ENCODE measurements at regions not wholly inside any gene's neighbourhood (a gene's known extent, or its start where the extent isn't known, plus 50 kb on each side); places are given as distances from the start of the nearest gene placed in this dataset.
"Not testable (repeated sequence)": the region's sequence is repeated elsewhere in the genome, so short reads cannot be mapped to it uniquely, and the experiment has no call there.

- TF ChIP-seq GABPA (IDR thresholded peaks at IDR 0.05; ENCODE audit: low read depth); JUNB (IDR thresholded peaks at IDR 0.05); TCF7 (IDR thresholded peaks at IDR 0.05; ENCODE audit: borderline replicate concordance); POLR2A (IDR thresholded peaks at IDR 0.05; ENCODE audit: low read depth, low read length); ZNF24 (IDR thresholded peaks at IDR 0.05); CTCF (IDR thresholded peaks at IDR 0.05 in 2 of 3, conservative IDR thresholded peaks at IDR 0.05 in 1 of 3; ENCODE audit: control insufficient read depth in 2 of 3, extremely low read depth in 1 of 3, insufficient read depth in 1 of 3, low read depth in 3 of 3, low read length in 3 of 3); EGR1 (IDR thresholded peaks at IDR 0.05; ENCODE audit: borderline replicate concordance in 1 of 2, low read depth in 2 of 2, low read length in 2 of 2); FOXM1 (IDR thresholded peaks at IDR 0.05; ENCODE audit: low read depth, low read length); RAD51 (IDR thresholded peaks at IDR 0.05); TBL1XR1 (IDR thresholded peaks at IDR 0.05; ENCODE audit: low read depth, low read length); EZH2 (IDR thresholded peaks at IDR 0.05; ENCODE audit: borderline replicate concordance, control insufficient read depth, low read depth, low read length); ZZZ3 (IDR thresholded peaks at IDR 0.05; ENCODE audit: control insufficient read depth, insufficient read length, low read depth); RCOR1 (conservative IDR thresholded peaks at IDR 0.05; ENCODE audit: low read depth, low read length); MTA3 (IDR thresholded peaks at IDR 0.05; ENCODE audit: borderline replicate concordance, low read length): not testable (repeated sequence)
Observed at GRCh38 chr4:131750006-131750405, 1399.1 kb upstream of the PCDH10 start.

Data from GM12878 (cell line).